IMR-90 (cell line): ENCODE measurements at regions not wholly inside any gene's neighbourhood (a gene's known extent, or its start where the extent isn't known, plus 50 kb on each side); places are given as distances from the start of the nearest gene placed in this dataset.

ENCODE experiments used
- ATAC-seq: fragments of 200-7000 bp; cut with Tn5 transposase; 2 replicates; pipeline ENCODE4 v1.9.1; 2020; ENCODE audit warnings: low read depth, mild to moderate bottlenecking, moderate library complexity
- BruUV-seq: library from RNA; stranded (reverse); fragments of 400-500 nt; replicated peaks from 2 replicates; lab custom pipeline; 2021; lab: Mats Ljungman, UMichigan
- CTCF ChIA-PET: fragments of 300-600 bp; formaldehyde crosslinking; extraction: SDS; loops from one replicate; lab custom pipeline; 2021; ENCODE audit warnings: antibody characterized with exemption; lab: Yijun Ruan, JAX
- POLR2A ChIA-PET: fragments of 300-600 bp; sonication (Branson Sonifier 250); formaldehyde crosslinking; loops from one replicate; lab custom pipeline; 2022; ENCODE audit warnings: antibody characterized with exemption; ENCODE audit not compliant: unreplicated experiment; lab: Charles Lee
- DNase-seq: peaks from one replicate; pipeline ENCODE4 v3.0.0; 2013
- H2AFZ ChIP-seq: replicated peaks from 2 replicates; pipeline ENCODE3; 2013; ENCODE audit warnings: low read length, mild to moderate bottlenecking; ENCODE audit not compliant: poor library complexity
- H2AK5ac ChIP-seq: 2 replicates; pipeline ENCODE4 v1.6.1; 2013; ENCODE audit warnings: low read depth, low read length, inconsistent platforms
- H2AK9ac ChIP-seq: replicated peaks from 2 replicates; pipeline ENCODE3; 2013; ENCODE audit warnings: mild to moderate bottlenecking, low read depth, low read length, moderate library complexity; ENCODE audit not compliant: poor library complexity
- H2BK120ac ChIP-seq: 2 replicates; pipeline ENCODE4 v1.6.1; 2013; ENCODE audit warnings: low read depth, low read length, inconsistent platforms
- H2BK15ac ChIP-seq: 3 replicates; pipeline ENCODE4 v1.6.1; 2013; ENCODE audit warnings: low read depth, low read length, inconsistent platforms
- H2BK20ac ChIP-seq: 2 replicates; pipeline ENCODE4 v1.6.1; 2013; ENCODE audit warnings: low read depth, mild to moderate bottlenecking, inconsistent platforms, low read length, moderate library complexity
- H2BK5ac ChIP-seq: 2 replicates; pipeline ENCODE4 v1.6.1; 2013; ENCODE audit warnings: mild to moderate bottlenecking, low read depth, low read length, inconsistent platforms; ENCODE audit not compliant: poor library complexity, severe bottlenecking
- H3K14ac ChIP-seq: replicated peaks from 2 replicates; pipeline ENCODE4 v1.6.1; 2013; ENCODE audit warnings: low read depth, low read length, inconsistent platforms
- H3K18ac ChIP-seq: 2 replicates; pipeline ENCODE4 v1.6.1; 2013; ENCODE audit warnings: low read depth, low read length, control low read depth
- H3K23ac ChIP-seq: 2 replicates; pipeline ENCODE4 v1.6.1; 2013; ENCODE audit warnings: low read depth, low read length, inconsistent platforms
- H3K27ac ChIP-seq: 2 replicates; pipeline ENCODE4 v1.5.1; 2013; ENCODE audit warnings: mild to moderate bottlenecking, control low read depth, low read length; ENCODE audit not compliant: insufficient read depth
- H3K27me3 ChIP-seq: 2 replicates; pipeline ENCODE4 v1.6.1; 2013; ENCODE audit warnings: low read length; ENCODE audit not compliant: control insufficient read depth, insufficient read depth
- H3K36me3 ChIP-seq: 2 replicates; pipeline ENCODE4 v1.6.1; 2013; ENCODE audit warnings: low read length, mixed read lengths; ENCODE audit not compliant: control insufficient read depth, insufficient read depth
- H3K4ac ChIP-seq: 2 replicates; pipeline ENCODE4 v1.6.1; 2013; ENCODE audit warnings: low read depth, low read length, inconsistent platforms
- H3K4me1 ChIP-seq: 2 replicates; pipeline ENCODE4 v1.6.1; 2013; ENCODE audit warnings: low read length, mixed read lengths; ENCODE audit not compliant: control insufficient read depth, insufficient read depth
- H3K4me2 ChIP-seq: 2 replicates; pipeline ENCODE4 v1.6.1; 2013; ENCODE audit warnings: low read depth, mild to moderate bottlenecking, control low read depth, low read length, moderate library complexity
- H3K4me3 ChIP-seq: 2 replicates; pipeline ENCODE4 v1.5.1; 2013; ENCODE audit warnings: low read depth, mild to moderate bottlenecking, control low read depth, low read length, moderate library complexity; ENCODE audit not compliant: insufficient read depth
- H3K56ac ChIP-seq: 2 replicates; pipeline ENCODE4 v1.6.1; 2013; ENCODE audit warnings: low read length, inconsistent platforms; ENCODE audit not compliant: insufficient read depth; ENCODE audit errors: extremely low read depth
- H3K79me1 ChIP-seq, 2 experiments: 2 replicates each; pipeline ENCODE4 v1.6.1; 2013; ENCODE audit warnings: low read length in 2 of 2, inconsistent platforms in 1 of 2, low read depth in 1 of 2
- H3K9ac ChIP-seq: 2 replicates; pipeline ENCODE4 v1.6.1; 2013; ENCODE audit warnings: low read depth, low read length, control low read depth
- H3K9me1 ChIP-seq: 2 replicates; pipeline ENCODE4 v1.6.1; 2013; ENCODE audit warnings: low read length, inconsistent platforms; ENCODE audit not compliant: insufficient read depth
- H3K9me3 ChIP-seq: 2 replicates; pipeline ENCODE4 v1.6.1; 2013; ENCODE audit warnings: low read length; ENCODE audit not compliant: control insufficient read depth, insufficient read depth
- H4K20me1 ChIP-seq: 2 replicates; pipeline ENCODE4 v1.6.1; 2013; ENCODE audit warnings: low read length, inconsistent platforms; ENCODE audit not compliant: insufficient read depth
- H4K5ac ChIP-seq: 2 replicates; pipeline ENCODE4 v1.6.1; 2013; ENCODE audit warnings: mild to moderate bottlenecking, low read depth, low read length, control low read depth
- H4K8ac ChIP-seq, 2 experiments: 2 replicates each; pipeline ENCODE4 v1.6.1; 2013; ENCODE audit warnings: low read depth in 2 of 2, low read length in 2 of 2, control low read depth in 1 of 2, inconsistent platforms in 1 of 2
- H4K91ac ChIP-seq: 2 replicates; pipeline ENCODE4 v1.6.1; 2013; ENCODE audit warnings: low read depth, low read length, inconsistent platforms; ENCODE audit not compliant: insufficient read depth
- BHLHE40 ChIP-seq: fragments of 150-350 bp; IDR thresholded peaks from 2 replicates; pipeline ENCODE4 v1.6.1; 2016; ENCODE audit warnings: mild to moderate bottlenecking, low read depth, low read length
- CEBPB ChIP-seq: IDR thresholded peaks from 2 replicates; pipeline ENCODE4 v1.6.1; 2012; ENCODE audit warnings: low read depth, low read length, improper control_type of control experiment
- CHD1 ChIP-seq: IDR thresholded peaks from 2 replicates; pipeline ENCODE4 v1.6.1; 2012; ENCODE audit warnings: low read depth, low read length, improper control_type of control experiment
- ELK1 ChIP-seq: fragments of 150-350 bp; IDR thresholded peaks from 2 replicates; pipeline ENCODE4 v1.6.1; 2016; ENCODE audit warnings: low read depth, mild to moderate bottlenecking, low read length, moderate library complexity, borderline replicate concordance
- FOS ChIP-seq: fragments of 150-350 bp; IDR thresholded peaks from 2 replicates; pipeline ENCODE4 v1.6.1; 2016; ENCODE audit warnings: low read depth, low read length
- MAFK ChIP-seq: IDR thresholded peaks from 2 replicates; pipeline ENCODE4 v1.6.1; 2012; ENCODE audit warnings: low read depth, low read length, improper control_type of control experiment
- MAZ ChIP-seq: IDR thresholded peaks from 2 replicates; pipeline ENCODE4 v1.6.1; 2012; ENCODE audit warnings: low read depth, mild to moderate bottlenecking, low read length, improper control_type of control experiment, moderate library complexity, borderline replicate concordance
- MXI1 ChIP-seq: IDR thresholded peaks from 2 replicates; pipeline ENCODE4 v1.6.1; 2012; ENCODE audit warnings: low read depth, mild to moderate bottlenecking, low read length, moderate library complexity, borderline replicate concordance
- NFE2L2 ChIP-seq: fragments of 150-350 bp; IDR thresholded peaks from 2 replicates; pipeline ENCODE4 v1.6.1; 2016; ENCODE audit warnings: low read depth, mild to moderate bottlenecking, low read length
- POLR2A ChIP-seq: IDR thresholded peaks from 2 replicates; pipeline ENCODE4 v1.6.1; 2012; ENCODE audit warnings: mild to moderate bottlenecking, low read depth, low read length
- RAD21 ChIP-seq: IDR thresholded peaks from 2 replicates; pipeline ENCODE4 v1.6.1; 2012; ENCODE audit warnings: low read length, improper control_type of control experiment
- RCOR1 ChIP-seq: IDR thresholded peaks from 2 replicates; pipeline ENCODE4 v1.6.1; 2012; ENCODE audit warnings: mild to moderate bottlenecking, low read length, improper control_type of control experiment; ENCODE audit not compliant: insufficient replicate concordance
- RFX5 ChIP-seq: IDR thresholded peaks from 2 replicates; pipeline ENCODE4 v1.8.0; 2012; ENCODE audit warnings: low read depth, mild to moderate bottlenecking, low read length, moderate library complexity
- SMC3 ChIP-seq: fragments of 150-350 bp; IDR thresholded peaks from 2 replicates; pipeline ENCODE4 v1.6.1; 2016; ENCODE audit warnings: low read depth, mild to moderate bottlenecking, antibody characterized with exemption, low read length, moderate library complexity
- USF2 ChIP-seq: fragments of 150-350 bp; IDR thresholded peaks from 2 replicates; pipeline ENCODE4 v1.6.1; 2017; ENCODE audit warnings: mild to moderate bottlenecking, antibody characterized with exemption, low read length, low read depth
- WGBS, 2 experiments: methylation state at CpG; one replicate each; pipeline versions ENCODE4 v1.1.5 to v1.1.7; 2013; ENCODE audit warnings: missing lambda C conversion rate in 2 of 2; ENCODE audit not compliant: insufficient read length in 1 of 2; ENCODE audit errors: extremely low coverage in 2 of 2; 5-methylcytosine and 5-hydroxymethylcytosine counted together
- dilution Hi-C: fragments of 300-500 bp; cut with HindIII; formaldehyde crosslinking; loops from one replicate; pipeline ENCODE4 v1.14.3; 2018; ENCODE audit warnings: low sequenced_read_pairs; ENCODE audit not compliant: unreplicated experiment
- in situ Hi-C: fragments of 300-500 bp; cut with MboI; formaldehyde crosslinking; loops from 3 replicates; pipeline ENCODE4 v1.14.3; 2019; ENCODE audit warnings: low sequenced_read_pairs, inconsistent platforms, mixed read lengths
- intact Hi-C: fragments of 100-400 bp; cut with micrococcal nuclease; formaldehyde crosslinking; loops from 2 replicates; pipeline ENCODE4 v1.10.0; 2022
- TF ChIP-seq, protein P1 (sequence below): conservative IDR thresholded peaks from 2 replicates; pipeline ENCODE4 v1.5.1; 2012; ENCODE audit warnings: mild to moderate bottlenecking, low read depth, low read length, improper control_type of control experiment

DNA sequence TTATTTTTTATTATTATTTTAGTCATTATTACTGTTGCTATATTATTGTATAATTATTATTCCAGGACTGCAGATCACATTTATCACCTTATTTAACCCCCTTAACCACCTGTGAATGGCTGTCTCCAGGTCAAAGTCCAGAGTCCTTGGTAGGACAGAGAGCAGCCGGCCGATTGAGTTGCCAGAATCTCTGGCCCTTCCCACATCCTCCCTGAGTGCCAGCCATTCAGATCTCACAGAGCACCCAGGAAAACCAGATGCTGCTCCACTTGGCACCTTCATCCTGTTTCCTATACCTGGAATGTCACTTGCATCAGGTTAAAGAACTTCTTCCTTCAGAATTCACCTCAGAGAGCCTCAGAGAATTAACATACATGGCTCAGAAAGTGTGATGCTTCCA is 101.1 kb downstream of the ELAPOR2 start:
- H2BK20ac ChIP-seq = no peak overlapping the region
- H3K36me3 ChIP-seq = no peaks in the 10 kb centered on the region
- H2BK5ac ChIP-seq = no peak overlapping the region
- no peak overlapping the region for H3K27ac ChIP-seq
- no peaks in the 10 kb centered on the region for H3K4me1 ChIP-seq
- H3K4me2 ChIP-seq = no peak overlapping the region
- no peak for TF ChIP-seq POLR2A
- TF ChIP-seq FOS = no peak
- TF ChIP-seq, protein P1, sequence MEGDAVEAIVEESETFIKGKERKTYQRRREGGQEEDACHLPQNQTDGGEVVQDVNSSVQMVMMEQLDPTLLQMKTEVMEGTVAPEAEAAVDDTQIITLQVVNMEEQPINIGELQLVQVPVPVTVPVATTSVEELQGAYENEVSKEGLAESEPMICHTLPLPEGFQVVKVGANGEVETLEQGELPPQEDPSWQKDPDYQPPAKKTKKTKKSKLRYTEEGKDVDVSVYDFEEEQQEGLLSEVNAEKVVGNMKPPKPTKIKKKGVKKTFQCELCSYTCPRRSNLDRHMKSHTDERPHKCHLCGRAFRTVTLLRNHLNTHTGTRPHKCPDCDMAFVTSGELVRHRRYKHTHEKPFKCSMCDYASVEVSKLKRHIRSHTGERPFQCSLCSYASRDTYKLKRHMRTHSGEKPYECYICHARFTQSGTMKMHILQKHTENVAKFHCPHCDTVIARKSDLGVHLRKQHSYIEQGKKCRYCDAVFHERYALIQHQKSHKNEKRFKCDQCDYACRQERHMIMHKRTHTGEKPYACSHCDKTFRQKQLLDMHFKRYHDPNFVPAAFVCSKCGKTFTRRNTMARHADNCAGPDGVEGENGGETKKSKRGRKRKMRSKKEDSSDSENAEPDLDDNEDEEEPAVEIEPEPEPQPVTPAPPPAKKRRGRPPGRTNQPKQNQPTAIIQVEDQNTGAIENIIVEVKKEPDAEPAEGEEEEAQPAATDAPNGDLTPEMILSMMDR = no peak
- no peak for TF ChIP-seq RAD21
- TF ChIP-seq MAFK = no peak
- TF ChIP-seq ELK1 = no peak
- TF ChIP-seq SMC3 = no peak
- TF ChIP-seq NFE2L2 = no peak
- no peak for TF ChIP-seq RFX5
- TF ChIP-seq BHLHE40 = no peak
- no peak for TF ChIP-seq MAZ
- TF ChIP-seq RCOR1 = no peak
- TF ChIP-seq USF2 = no peak
- no peak for TF ChIP-seq MXI1
- TF ChIP-seq CEBPB = no peak
- TF ChIP-seq CHD1 = no peak
- dilution Hi-C loops (no loop called here), in situ Hi-C loops (no loop called here), intact Hi-C loops (no loop called here)
- H2BK15ac ChIP-seq = no peak overlapping the region
- no peak overlapping the region for H2AK9ac ChIP-seq
- H4K20me1 ChIP-seq = no peaks in the 10 kb centered on the region
- no peak overlapping the region for H3K4me3 ChIP-seq
- H3K27me3 ChIP-seq = no peaks in the 10 kb centered on the region
- H2AK5ac ChIP-seq = no peak overlapping the region
- no peaks in the 10 kb centered on the region for H3K79me1 ChIP-seq
- H4K91ac ChIP-seq = no peak overlapping the region
- ChIA-PET POLR2A (no interaction called here), CTCF (no interaction called here)
- H3K18ac ChIP-seq = no peak overlapping the region
- no peak for DNase-seq
- H3K9me3 ChIP-seq = no peaks in the 10 kb centered on the region
- H3K4ac ChIP-seq = no peak overlapping the region
- no peak overlapping the region for H3K56ac ChIP-seq
- H3K9ac ChIP-seq = no peak overlapping the region
- H3K14ac ChIP-seq = no peak overlapping the region
- ATAC-seq = no peak
- no peak overlapping the region for H4K5ac ChIP-seq
- no peaks in the 10 kb centered on the region for H3K9me1 ChIP-seq
- WGBS, 2 experiments = no CpG with 5 or more reads among the region's 2 CpGs
- no peak overlapping the region for H2AFZ ChIP-seq
- BruUV-seq = no TSS peak
- H4K8ac ChIP-seq = no peak overlapping the region
- H2BK120ac ChIP-seq = no peak overlapping the region
- H3K23ac ChIP-seq = no peak overlapping the region
